GM10266 (cell line): ENCODE measurements at regions not wholly inside any gene's neighbourhood (a gene's known extent, or its start where the extent isn't known, plus 50 kb on each side); places are given as distances from the start of the nearest gene placed in this dataset.

ENCODE experiments used
- DNase-seq: peaks from one replicate; pipeline ENCODE4 v3.0.0; 2012; ENCODE audit errors: extremely low spot score
- TF ChIP-seq, protein P1 (sequence below): IDR thresholded peaks from 2 replicates; pipeline ENCODE4 v1.5.1; 2012; ENCODE audit warnings: mild to moderate bottlenecking, low read depth; ENCODE audit not compliant: control insufficient read depth, insufficient read depth; ENCODE audit errors: missing control alignments

GRCh38 chr5:26568316-26568715 lies 470.1 kb downstream of the CDH9 start:
- TF ChIP-seq, protein P1, sequence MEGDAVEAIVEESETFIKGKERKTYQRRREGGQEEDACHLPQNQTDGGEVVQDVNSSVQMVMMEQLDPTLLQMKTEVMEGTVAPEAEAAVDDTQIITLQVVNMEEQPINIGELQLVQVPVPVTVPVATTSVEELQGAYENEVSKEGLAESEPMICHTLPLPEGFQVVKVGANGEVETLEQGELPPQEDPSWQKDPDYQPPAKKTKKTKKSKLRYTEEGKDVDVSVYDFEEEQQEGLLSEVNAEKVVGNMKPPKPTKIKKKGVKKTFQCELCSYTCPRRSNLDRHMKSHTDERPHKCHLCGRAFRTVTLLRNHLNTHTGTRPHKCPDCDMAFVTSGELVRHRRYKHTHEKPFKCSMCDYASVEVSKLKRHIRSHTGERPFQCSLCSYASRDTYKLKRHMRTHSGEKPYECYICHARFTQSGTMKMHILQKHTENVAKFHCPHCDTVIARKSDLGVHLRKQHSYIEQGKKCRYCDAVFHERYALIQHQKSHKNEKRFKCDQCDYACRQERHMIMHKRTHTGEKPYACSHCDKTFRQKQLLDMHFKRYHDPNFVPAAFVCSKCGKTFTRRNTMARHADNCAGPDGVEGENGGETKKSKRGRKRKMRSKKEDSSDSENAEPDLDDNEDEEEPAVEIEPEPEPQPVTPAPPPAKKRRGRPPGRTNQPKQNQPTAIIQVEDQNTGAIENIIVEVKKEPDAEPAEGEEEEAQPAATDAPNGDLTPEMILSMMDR: no peak
- no peak for DNase-seq

GRCh38 chr5:26563979-26564378 lies 474.4 kb downstream of the CDH9 start:
- no peak for DNase-seq
- TF ChIP-seq, protein P1: no peak

DNA sequence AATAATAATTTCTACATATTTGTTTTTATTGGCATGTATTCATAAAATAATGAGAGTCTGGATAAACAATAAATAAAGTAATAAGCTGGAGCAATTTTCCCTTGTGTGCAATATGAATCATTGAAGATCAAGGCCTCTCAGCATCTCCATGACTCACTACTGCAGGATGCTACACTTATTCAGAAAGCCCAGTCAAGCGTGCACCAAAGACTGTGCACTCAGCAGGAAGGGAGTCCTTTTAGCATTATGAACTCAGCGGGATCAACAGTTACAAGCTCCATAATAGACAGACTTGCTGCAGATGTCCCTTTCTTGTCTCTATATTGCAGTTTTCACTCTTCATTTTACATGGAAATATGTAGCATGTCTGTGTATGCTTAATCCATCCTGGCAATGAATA lies 485.3 kb downstream of the CDH9 start:
- DNase-seq: no peak

DNA sequence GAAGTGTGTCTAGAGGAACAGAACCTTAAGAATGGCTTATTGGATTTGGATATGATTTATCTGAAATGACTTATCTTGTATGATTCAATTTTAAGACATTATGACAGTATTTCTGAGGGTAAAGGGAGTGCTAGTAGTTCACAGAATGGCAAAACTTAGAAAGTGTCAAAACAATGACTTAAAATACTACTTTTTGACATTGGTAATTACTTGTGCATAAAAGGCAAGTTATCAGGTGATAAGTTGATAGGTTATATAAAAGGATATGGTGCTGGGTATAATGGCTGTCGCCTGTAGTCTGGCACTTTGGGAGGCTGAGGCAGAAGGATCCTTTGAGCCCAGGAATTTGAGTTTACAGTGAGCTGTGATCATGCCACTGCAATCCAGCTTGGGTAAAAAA lies 494.4 kb downstream of the CDH9 start:
- DNase-seq: no peak
- TF ChIP-seq, protein P1: no peak

More for the DNA sequence above, 485.3 kb downstream of the CDH9 start:
- TF ChIP-seq, protein P1: no peak

DNA sequence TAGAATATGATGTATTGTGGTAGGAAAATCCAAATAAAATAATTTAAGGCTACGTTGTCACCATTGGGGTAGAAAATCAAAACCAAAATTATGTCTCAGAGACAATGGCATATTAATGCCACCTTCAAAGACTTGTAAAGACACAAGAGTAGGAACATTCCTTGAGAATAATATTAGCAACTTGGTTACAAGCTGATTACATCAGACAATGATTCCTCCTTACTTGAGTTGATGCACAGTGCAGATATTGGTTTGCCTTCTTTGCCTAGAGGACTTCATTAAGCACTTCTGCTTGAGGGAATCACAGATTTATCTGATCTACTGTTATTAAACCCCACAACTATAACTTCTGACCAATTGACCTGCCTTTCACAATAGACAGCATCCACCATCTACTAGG lies 500.2 kb downstream of the CDH9 start:
- DNase-seq: no peak
- TF ChIP-seq, protein P1: no peak

- TF ChIP-seq, protein P1: no peak
- no peak for DNase-seq
These were observed 503.2 kb downstream of the CDH9 start for GRCh38 chr5:26535215-26535614.

DNA sequence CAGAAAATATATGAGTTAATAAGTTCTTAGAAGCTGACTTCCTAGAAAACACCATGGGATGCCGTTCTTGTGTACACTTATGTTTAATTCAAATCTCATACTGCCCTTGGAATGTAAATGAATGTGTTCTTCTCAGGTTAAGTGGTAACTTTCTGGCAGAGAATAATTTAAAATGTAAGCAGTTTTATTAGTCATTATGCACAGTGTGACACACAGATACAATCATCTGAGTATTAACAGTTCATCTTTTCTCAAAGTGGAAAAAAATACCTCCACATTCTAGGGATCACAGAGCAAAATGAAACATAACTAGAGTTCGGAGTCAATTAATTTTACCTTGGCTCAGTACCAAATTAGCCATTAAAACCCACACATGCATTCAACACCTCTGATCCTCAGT lies 508.1 kb downstream of the CDH9 start:
- no peak for DNase-seq
- TF ChIP-seq, protein P1: no peak
